HG02852 (cell line): ENCODE measurements at regions not wholly inside any gene's neighbourhood (a gene's known extent, or its start where the extent isn't known, plus 50 kb on each side); places are given as distances from the start of the nearest gene placed in this dataset.
"Not testable (repeated sequence)": the region's sequence is repeated elsewhere in the genome, so short reads cannot be mapped to it uniquely, and the experiment has no call there.

Experiments
- ATAC-seq: cut with Tn5 transposase; IDR thresholded peaks from one replicate; pipeline ENCODE4 v1.9.1; 2021; ENCODE audit warnings: mild to moderate bottlenecking, moderate library complexity; ENCODE audit not compliant: unreplicated experiment

DNA sequence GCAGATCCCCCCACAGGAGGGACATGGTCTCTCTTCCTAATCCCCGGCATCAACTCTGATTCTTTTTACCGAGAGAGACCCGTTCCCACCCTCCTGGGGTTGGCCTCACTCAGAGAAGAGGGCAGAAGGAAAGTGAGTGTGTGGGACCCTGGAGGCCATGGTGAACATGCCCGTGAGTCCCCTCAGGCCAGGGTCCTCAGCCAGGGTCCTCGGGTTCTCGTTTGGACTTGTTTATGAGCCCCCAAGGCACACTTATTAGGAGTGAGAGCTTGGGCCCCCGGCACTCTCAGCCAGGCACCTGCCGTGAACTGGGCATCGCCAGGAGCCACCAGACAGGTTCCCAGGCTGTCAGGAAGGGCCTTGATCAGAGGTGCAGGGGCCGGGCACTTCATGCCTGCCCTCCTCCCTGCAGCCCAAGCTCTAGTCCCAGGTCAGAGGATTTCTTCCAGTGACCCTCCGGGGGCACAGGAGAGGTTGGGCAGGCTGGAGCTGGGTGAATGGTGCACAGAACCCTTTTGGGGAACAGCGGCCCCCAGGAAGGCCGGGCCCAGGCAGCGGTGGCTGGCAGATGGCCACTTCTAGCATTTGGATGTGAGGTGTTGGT is 122.6 kb downstream of the CRYAA start:
- no peak for ATAC-seq

DNA sequence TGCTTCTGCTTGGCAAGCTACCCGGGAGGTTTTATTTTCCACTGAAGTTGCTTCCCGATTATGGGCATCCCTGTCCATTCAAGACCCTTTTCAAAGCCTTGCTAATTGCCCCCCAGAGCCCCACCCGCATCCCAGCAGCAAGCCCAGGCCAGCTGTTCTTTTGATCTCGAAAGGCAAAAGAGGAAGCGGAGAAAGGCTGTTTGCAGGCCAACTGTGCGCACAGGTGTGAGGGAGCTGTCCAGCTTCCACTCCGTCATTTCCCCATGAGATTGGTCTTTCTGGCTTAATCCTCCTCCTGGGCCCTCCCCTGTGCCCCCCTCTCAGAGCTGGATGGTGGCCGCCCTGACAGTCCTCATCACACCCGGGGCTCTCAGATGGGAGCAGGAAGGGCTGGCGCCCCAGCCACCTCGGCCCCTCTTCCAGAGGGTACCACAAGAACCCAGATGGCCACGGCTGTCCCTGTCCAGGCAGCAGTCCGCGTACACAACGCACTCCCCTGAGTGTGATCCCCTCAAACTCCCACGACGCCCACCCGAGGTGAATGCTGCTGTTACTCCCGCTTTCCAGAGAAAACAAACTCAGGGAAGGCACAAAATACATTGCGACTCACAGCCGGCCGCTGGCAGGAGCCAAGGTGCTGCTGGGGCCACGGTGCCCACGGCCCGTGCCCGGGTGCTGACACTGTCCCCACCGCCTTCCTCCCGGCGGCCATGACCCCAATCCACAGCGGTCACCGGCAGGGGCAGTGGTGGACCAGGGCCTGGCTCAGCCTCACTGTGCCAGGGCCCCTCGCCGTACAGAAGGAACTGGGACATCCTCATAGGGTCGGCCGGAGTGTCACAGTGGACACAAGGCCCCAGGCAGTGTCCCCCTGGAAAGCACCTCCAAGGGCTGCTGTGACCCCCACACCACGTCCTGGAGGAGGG is 121.9 kb downstream of the CRYAA start:
- no peak for ATAC-seq

DNA sequence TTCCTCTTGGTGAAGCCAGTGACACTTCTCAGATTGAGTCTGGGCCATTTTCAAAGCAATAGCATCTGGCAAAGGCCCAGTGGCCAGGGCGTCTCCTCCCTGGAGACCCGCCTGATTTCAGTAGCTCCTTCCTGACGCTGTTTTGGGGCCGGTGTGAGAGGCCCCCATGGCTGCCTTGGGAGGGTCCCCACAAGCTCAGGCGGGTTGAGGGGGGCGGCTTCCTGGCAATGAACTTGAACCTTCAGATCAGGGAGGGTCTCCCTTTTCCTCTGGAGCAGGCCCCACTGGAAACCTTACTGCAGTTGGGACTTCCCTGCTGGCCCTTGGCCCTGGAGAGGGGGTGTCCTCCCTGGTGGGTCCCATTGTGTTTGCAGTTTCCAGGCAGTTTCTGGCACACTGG is 121.2 kb downstream of the CRYAA start:
- ATAC-seq = no peak

DNA sequence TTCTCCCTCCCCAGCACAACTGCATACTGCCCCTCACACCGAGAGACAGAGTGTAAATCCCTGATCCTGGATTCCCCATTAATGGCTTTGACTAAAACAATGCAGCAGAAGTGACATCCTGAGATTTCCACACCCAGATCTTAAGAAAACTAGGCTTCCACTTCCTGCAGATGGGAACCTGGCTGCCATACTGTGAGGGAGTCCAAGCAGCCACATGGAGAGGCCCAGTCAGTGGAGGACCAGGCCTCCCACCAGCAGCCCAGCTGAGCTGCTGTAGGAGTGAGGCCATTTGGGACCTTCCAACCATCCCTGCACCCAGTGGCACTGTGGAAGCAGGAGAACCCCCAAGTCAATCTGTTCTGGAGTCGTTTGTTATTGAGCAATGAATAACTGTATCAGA is 120.6 kb downstream of the CRYAA start:
- ATAC-seq = no peak

DNA sequence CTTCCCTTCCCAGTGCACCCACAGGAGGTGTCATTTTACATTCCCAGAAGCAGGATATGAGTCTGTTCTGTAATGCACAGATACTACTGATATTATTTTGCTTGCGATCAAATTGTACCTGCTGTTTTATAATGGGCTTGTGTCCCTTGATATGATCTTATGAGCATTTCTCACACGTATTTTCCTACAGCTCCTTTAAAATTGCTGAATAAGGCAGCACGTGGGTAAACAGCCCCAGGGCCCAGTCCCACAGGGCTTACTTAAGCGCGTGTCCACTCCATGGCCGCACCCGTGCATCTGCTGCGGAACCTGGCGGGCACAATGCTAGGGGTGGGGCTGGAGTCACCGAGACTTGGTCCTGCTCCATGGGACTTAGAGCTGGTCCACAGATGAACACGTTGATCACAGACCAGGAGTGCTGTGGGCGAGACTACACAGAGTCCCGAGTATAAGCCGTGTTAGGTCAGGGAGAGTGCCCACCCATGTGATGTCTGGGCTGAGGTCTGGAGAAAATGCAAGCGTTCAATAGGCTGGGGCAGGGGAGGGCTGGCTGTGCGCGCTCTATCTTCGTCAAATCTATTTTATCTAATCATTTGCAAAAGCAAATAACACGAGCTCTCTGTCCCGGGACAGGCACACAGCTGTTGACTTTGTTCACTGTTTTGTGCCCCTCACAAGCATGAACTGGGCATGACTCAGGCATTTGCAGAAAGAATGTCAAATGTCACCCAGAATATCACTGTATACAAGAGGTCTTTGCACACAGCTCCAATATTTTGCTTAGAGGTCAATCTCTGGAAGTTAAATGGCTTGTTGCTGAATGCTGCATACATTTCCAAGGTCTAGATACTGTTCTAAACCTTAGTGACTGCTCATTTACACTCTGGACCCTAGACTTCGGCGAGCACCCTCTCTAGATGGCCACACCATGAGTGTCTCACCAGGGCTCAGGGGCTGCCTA is 119.3 kb downstream of the CRYAA start:
- ATAC-seq = no peak

DNA sequence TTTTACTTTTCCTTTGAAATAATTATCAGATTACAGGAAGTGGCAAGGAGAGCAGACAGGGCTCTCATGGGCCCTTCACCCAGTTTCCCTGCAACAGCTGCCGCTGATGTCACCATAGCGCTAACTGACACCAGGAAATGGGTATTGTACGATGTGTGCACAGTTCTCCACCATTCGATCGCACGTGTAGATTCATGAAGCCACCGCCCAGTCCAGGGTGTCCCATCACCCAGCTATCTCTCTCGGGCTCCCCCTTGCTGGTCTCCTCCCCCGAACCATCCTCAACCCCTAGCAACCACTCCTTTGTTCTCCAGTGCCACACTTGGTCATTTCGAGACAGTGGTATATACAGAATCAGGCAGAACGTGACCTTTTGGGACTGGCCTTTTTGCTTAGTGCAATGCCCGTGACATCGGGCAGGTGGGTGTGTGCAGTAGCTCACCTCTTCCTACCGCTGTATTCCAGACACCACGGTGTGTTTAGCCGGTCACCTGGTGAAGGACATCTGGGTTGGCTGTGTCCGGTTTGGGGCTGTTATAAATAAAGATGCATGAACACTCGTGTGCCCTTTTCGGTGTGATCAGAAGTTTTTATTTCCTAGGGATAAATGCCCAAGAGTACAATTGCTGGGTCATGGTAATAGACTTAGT is 118.4 kb downstream of the CRYAA start:
- ATAC-seq = no peak

DNA sequence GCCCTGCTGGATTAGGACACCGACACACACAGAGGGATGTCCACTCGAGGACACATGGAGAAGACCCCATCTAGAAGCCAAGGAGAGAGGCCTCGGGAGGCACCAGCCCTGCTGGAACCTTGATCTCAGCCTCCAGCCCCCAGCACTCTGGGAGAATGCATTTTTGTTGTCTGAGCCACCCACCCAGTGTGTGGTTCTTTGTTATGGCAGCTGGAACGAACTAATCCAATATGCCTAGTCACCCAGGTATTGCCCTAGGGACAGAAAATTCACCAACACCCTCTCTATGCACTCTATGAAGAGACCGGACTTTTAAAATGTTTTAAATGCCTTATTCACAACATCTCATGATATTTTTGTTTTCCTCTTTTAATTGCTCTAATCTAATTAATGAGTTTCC is 117.4 kb downstream of the CRYAA start:
- ATAC-seq = no peak

DNA sequence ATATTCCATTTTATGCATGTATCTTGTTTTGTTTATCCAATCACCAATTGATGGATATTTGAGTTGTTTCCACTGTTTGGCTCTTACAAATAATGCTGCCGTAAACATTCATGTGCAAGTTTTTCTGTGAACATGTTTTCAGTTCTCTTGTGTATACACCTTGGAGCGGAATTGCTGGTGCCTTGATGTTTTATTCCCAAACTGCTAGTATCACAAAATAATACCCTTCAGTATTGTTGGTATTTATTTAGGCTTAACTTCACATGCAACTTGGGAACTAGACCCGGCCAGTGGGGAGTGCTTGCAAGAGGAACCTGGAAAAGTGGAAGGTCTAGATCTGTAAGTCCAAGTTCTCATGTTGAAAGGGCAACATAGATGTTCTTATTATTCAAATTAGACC is 115.9 kb downstream of the CRYAA start:
- no peak for ATAC-seq

DNA sequence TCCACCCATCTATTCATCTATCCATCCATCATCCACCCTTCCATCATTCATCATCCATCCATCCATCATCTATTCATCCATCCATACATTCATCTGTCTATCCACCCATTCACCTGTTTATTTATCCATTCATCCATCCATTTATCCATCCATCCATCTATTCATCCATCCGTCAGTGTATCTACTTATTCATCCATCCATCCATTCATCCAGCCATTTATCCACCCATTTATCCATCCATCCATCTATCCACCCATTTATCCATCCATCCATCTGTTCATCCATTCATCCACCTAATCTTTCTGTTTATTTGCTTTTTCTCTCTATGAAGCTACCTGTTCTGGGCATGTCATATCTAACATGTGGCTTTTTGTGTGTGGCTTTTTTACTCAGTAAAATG is 115.4 kb downstream of the CRYAA start:
- no peak for ATAC-seq

DNA sequence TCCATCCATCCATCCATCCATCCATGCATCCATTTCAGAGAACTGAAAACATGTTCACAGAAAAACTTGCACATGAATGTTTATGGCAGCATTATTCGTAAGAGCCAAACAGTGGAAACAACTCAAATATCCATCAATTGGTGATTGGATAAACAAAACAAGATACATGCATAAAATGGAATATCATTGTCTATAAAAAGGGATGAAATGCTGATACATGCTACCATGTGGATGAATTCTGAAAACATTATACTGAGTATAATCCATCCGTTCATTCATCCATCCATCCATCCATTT is 115.1 kb downstream of the CRYAA start:
- ATAC-seq = not testable (repeated sequence)

DNA sequence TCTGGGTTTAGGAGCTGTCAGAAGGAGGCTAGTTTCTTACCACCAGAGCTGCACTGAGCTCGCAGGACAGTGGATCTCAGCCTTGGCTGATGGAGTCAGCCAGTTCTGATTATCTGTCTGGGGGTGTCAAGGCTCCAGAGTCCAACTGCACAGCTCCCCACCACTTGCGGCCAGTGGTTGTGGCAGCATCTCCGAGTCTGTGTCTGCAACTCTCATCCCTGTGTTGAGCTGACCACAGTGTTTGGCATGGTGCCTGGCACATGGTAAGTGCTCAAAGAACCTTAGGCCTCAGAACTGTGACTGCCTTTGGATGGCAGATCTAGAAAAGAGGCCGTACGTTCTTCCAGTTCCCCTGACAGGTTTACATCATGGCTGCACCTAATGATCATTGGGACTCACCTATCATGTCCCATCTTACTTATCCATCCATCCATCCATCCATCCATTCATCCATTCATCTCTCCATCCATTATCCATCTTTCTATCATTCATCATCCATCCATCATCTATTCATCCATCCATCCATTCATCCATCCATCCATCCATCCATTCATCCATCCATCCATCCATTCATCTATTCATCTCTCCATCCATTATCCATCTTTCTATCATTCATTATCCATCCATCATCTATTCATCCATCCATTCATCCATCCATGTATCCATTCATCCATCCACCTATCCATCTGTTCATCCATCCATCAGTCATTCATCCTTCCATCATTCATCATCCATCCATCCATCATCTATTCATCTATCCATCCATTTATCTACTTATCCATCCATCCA is 114.5 kb downstream of the CRYAA start:
- no peak for ATAC-seq

DNA sequence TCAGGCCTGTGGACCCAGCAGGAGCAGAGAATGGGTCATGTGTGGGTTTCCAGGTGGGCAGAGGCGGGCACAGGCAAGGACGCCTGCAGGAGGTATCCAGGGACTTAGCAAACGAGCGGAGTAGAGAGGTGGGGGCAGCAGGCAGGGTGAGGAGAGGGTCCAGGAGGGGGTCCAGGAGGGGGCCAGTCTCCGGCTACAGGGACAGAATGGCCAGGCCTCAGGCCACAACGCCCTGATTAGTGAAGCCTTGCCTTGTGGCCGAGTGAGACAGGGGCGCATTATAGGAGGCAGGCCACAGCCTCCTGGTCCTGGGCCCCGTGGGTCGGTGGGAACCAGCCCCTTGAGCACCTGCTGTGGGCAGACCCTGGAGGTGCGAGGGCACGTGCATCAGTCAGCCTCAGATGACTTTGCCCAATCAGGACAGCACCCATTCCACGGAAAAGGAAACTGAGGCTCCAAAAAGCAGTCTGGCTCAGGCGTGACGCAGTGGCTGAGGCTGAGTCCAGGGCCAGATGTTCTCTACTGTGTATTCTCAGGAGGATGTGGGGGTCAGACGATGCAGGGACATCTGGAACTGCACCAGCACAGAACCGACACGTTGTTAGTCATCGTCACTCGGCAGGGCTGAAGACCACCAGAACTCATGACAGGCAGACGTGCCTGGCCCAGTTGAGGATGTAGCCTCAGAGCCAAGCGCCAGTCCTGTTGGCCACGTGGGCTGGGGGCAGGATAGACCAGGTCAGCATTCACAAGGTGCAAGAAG is 113.7 kb downstream of the CRYAA start:
- ATAC-seq = no peak

DNA sequence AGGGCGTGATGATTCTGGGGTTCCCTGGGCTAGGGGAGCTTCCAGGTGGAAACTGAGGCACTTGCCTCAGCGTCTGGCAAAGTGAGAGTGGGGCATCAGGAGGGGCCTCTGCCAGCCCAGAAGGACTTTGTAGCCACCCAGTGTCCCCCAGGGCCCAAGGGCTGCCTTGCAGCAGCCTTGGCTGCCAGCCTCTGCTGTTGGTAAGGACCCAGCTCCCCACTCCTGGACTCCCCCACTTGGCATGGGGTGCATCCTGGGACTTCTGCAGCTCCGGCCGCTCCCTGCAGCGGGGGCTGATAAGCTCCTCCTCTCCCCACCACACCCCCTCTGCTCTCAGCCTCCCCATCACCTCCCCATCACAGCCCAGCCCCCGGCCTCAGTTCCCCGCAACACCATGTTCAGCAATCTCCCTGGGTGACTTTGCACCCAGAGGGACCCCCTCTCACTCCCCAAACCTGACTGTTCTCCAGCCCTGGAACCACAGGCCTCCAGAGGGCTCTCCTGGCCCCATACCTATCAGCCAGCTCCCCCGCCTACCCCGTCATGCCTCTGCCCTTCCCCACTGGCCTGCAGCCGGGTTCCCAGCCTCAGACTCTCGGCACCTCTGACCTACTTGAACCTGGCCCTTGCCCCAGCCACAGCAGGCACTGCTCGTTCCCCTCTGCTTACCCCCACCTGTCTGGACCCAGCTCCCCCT is 113.0 kb downstream of the CRYAA start:
- ATAC-seq = no peak

DNA sequence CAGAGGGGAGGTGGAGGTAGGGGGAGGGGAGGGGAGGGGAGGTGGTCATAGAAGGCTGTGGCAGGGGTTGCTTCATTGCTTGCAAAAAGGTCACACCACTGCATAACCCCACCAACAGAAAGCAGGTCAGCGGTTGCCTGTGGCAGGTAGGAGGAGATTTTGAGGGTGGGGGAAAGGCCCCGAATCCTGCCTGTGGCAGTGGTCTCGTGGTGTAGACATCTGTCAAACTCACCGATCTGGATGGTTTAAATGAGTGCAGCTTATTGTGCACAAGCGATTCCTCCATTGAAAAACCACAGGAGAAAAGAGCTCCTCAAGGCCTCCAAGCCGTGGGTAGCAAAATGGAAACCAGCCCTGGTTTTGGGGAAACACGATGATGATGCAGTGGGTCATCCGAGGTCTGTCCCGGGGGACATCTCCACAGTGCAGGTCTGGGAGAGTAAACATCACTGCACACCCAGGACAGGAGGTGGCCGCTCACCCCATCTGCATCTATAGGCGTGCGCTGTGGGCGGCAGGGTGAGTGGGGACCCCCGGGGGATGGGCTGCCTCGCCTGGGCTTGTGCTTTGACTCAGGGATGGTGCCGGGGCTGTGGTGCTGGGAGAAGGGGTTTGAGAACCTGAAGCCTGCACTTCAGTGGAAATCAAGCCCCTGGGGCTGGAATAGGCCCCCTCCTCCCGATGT is 112.3 kb downstream of the CRYAA start:
- no peak for ATAC-seq

DNA sequence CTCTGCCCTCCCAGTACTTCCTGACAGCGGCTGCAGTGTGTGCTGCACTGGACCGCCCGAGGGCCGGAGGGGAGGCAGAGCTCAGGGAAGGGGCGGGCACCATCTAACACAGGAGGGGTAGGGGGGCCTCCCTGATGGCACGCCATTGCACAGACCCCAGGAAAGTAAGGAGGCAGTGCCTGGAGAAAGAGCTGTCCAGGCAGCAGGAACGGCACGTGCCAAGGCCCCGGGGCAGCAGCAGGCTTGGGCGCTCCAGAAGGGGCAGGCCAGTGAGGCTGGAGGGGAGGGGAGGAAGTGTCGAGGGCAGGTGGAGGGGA is 110.7 kb downstream of the CRYAA start:
- no peak for ATAC-seq

DNA sequence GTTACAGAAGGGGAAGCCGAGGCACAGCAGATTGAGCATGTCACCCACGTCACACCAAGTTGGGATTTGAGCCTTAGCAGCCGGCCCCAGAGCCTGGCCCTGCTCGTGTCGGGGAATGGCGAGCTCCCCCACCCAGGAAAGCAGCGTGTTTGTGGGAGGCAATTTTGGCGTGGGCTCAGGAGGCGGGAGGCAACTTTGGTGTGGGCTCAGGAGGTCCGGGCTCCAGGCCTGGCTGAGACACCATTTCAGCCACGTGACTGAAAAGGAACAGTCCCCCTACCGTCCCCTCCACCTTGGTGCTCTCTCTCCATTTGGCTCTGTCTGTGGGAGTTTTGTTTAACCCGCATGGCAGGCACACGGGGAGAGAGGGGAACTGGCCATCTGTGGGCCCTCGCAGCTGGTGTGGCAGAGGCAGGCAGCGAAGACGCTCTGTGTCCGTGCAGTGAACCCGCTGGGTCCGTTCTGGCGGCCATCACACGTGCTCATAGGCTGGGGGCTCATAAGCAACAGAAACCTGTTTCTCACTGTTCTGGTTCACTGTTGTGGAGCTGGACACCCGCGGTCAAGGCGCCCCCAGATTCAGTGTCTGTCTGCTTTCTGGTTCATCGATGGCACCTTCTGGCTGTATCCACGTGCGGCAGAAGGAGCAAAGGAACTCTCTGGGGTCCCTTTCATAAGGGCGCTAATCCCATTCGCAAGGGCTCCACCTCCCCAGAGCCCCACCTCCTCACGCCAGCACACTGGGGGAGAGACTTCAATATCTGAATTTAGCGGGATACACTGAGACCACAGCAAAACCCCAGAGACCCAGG is 110.2 kb downstream of the CRYAA start:
- no peak for ATAC-seq

DNA sequence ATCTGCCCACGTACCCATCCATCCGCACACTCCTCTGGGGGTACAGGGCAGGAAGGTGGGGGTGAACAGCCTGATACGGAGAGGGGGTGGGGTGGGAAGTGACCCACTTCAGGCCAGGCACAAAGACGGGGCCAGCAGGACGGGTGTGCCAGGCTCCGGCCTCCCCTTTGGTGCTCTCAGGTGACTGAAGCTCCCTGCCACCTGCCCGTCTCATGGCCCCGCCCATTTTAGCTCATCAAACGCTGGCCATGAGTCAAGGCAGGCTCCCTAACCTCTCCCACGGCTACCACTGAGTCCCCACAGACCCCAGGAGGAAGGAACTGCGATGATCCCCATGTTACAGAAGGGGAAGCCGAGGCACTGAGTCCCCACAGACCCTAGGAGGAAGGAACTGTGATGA is 109.6 kb downstream of the CRYAA start:
- ATAC-seq = no peak
